ENCODE measurements at regions not wholly inside any gene's neighbourhood (a gene's known extent, or its start where the extent isn't known, plus 50 kb on each side); places are given as distances from the start of the nearest gene placed in this dataset.

DNA sequence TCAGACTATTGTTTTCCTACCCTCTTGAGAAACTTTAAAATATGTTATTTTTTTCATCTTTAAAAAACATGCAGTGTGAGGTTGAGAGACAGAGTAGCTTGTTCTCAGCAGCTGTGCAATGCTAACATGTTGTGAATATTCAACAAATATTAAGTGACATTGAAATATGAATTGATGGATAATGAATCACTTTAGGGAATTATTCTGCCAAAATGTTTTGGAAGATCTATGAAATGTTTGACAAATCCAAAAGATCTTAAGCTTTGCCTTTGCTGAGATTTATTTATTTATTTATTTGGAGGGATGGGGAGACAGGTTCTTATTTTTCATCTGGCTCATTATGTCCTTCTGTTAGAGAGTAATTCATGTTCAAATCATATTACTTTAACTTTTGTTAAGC lies 680.1 kb upstream of the CXADR start:
- FAIRE-seq (no peak), DNase-seq (ENCODE audit: insufficient read length) (no peak)
- TF ChIP-seq POLR2AphosphoS5 (IDR thresholded peaks at IDR 0.05; ENCODE audit: low read depth, low read length) (no peak), TAF1 (IDR thresholded peaks at IDR 0.05; ENCODE audit: borderline replicate concordance, low read depth, low read length) (no peak), POLR2A (IDR thresholded peaks at IDR 0.05; ENCODE audit: low read depth, low read length) (no peak)

DNA sequence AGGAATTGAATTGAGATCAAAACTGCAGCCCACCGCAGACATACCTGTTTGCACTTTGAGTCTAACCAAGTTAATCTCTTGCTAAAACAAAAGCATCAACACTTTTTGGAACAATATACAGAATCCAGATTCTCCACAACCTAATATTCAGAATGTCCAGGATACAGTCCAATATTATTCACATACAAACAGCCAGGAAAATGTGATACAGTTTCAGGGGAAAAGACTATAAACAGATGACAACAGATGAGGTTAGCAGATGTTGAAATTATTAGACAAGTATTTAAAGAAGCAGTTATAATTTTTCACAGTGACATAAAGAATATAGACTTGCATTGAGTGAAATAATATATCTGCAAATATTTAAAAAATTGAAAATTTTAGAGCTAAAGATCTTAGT lies 678.1 kb upstream of the CXADR start:
- FAIRE-seq = no peak
- TF ChIP-seq TAF1 (IDR thresholded peaks at IDR 0.05; ENCODE audit: borderline replicate concordance, low read depth, low read length) (no peak), POLR2AphosphoS5 (IDR thresholded peaks at IDR 0.05; ENCODE audit: low read depth, low read length) (no peak), POLR2A (IDR thresholded peaks at IDR 0.05; ENCODE audit: low read depth, low read length) (no peak)
- no peak for DNase-seq (ENCODE audit: insufficient read length)

DNA sequence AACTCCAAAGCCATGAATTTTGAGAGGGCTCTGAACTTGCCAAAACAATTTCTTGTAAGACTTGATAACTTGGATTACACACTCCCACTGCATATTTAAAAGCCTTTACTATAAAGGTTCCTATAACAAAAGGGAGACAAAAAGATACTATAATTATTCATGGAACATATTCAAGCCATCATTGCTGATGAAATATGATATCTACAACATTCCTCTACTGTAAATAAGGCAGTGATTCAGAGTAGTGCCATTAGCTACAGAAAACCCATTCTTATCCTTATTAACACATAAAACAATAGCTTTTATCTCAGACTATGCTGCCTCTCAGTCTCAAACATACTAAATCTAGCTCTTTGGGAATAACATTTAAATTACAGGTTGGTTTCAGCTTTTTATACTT lies 675.5 kb upstream of the CXADR start:
- no peak for FAIRE-seq
- DNase-seq (ENCODE audit: insufficient read length) = no peak
- TF ChIP-seq POLR2A (IDR thresholded peaks at IDR 0.05; ENCODE audit: low read depth, low read length) (no peak), TAF1 (IDR thresholded peaks at IDR 0.05; ENCODE audit: borderline replicate concordance, low read depth, low read length) (no peak), POLR2AphosphoS5 (IDR thresholded peaks at IDR 0.05; ENCODE audit: low read depth, low read length) (no peak)

DNA sequence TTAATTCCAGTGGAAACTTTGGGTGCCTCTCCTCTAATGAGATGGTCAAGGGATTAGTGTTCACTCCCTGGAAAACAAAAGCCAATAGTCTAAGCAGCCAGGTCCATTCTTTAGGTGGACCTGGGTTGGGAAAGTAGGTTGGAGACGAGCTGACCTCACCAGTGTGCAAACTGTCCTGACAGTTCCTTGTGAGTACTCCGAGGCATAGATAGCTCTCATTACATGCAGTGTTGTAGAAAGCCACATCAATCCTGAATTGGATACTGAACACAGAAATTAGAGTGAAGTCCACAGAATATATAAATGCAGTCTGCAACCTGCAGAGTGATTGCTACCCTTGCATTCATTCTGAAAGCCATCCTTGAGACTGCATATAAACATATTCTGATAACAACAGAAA lies 675.1 kb upstream of the CXADR start:
- FAIRE-seq (no peak), DNase-seq (ENCODE audit: insufficient read length) (no peak)
- TF ChIP-seq POLR2AphosphoS5 (IDR thresholded peaks at IDR 0.05; ENCODE audit: low read depth, low read length) (no peak), TAF1 (IDR thresholded peaks at IDR 0.05; ENCODE audit: borderline replicate concordance, low read depth, low read length) (no peak), POLR2A (IDR thresholded peaks at IDR 0.05; ENCODE audit: low read depth, low read length) (no peak)

DNA sequence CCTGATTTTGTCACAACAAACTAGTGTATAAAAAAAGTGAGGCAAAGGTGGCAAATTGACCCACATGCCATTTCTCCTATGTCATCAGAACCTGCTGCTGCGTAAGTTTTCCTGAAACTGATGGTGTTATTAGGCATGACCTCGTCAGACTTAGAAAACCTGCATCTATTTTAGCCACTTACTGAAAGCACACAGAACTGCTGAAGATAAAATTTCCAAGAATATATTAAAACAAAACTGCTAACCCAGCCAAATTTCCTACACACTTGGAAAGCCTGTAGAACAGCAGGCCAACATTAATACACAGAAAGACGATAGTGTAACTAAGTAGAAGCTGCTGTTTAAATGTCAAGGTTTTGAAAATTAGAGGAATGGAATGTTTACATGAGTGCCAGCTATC lies 674.5 kb upstream of the CXADR start:
- FAIRE-seq = no peak
- TF ChIP-seq POLR2AphosphoS5 (IDR thresholded peaks at IDR 0.05; ENCODE audit: low read depth, low read length) (no peak), POLR2A (IDR thresholded peaks at IDR 0.05; ENCODE audit: low read depth, low read length) (no peak), TAF1 (IDR thresholded peaks at IDR 0.05; ENCODE audit: borderline replicate concordance, low read depth, low read length) (no peak)
- no peak for DNase-seq (ENCODE audit: insufficient read length)

DNA sequence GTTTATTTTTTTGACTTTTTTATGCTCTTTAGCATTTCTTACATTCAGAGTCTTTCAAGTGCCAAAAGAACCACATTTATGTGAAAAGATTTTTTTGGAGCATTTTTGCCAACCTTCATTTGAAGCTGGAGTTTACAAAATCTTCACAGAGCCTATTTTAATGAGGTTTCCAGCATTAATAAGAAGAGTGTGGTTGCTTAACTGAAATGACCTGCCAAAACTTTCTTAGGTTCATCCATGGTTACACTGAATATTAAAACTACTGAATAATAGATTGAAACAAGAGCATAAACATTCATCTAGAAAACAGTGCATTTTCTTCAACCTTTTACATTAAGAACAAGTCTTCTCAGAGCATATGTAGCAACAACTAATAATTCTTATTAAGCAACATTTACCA lies 672.3 kb upstream of the CXADR start:
- no peak for DNase-seq (ENCODE audit: insufficient read length)
- no peak for FAIRE-seq
- TF ChIP-seq POLR2A (IDR thresholded peaks at IDR 0.05; ENCODE audit: low read depth, low read length) (no peak), TAF1 (IDR thresholded peaks at IDR 0.05; ENCODE audit: borderline replicate concordance, low read depth, low read length) (no peak), POLR2AphosphoS5 (IDR thresholded peaks at IDR 0.05; ENCODE audit: low read depth, low read length) (no peak)

DNA sequence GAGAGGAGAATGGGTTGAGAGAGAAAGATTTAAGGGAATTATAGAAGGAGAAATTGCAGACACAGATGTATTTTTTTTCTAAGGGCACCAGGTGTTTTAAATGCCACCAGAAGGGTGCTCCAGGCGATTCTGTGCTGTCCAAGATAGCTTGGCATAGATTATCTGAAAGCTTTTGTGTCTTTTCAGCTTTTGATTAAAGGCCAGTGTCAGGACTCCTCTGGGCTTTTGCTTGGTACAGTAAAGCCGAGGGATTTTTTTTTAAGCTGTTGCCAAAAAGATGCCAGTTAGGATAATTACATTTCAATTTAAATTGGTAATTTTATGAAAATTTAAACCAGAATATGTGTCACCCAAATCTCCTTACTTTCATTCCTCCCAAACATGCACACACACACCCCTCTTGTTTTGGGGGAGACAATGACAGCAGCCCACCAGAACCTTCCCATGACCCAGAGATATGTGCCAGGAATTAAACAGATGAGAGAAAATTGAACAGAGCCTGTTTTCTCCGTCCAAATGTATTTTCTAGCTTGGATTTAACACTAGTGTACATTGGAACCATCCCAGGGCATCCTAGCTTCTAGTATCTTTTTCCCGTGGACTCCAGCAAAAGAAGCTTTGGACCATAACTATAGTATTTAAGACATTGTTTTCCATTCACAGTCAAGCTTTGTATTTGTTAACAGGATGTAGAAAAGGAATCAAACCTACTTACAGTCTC lies 670.7 kb upstream of the CXADR start:
- FAIRE-seq = no peak
- DNase-seq (ENCODE audit: insufficient read length) = no peak
- TF ChIP-seq POLR2AphosphoS5 (IDR thresholded peaks at IDR 0.05; ENCODE audit: low read depth, low read length) (no peak), POLR2A (IDR thresholded peaks at IDR 0.05; ENCODE audit: low read depth, low read length) (no peak), TAF1 (IDR thresholded peaks at IDR 0.05; ENCODE audit: borderline replicate concordance, low read depth, low read length) (no peak)

DNA sequence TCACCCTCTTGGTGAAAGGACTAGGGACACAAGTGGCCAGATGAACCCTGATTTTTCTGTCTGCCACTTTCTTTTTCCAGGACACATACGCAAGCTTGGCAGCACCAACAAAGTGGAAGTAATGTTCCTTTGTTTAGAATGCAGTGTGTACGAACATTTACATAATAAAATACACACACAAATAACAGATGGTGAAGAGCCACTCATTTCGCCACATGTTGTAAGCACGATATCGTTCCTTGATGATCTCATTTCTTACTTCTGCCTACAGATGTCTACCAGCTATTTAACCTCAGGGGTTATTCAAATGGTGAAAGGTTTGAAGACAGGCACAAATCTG lies 670.2 kb upstream of the CXADR start:
- DNase-seq (ENCODE audit: insufficient read length) (no peak), FAIRE-seq (no peak)
- TF ChIP-seq POLR2A (IDR thresholded peaks at IDR 0.05; ENCODE audit: low read depth, low read length) (no peak), TAF1 (IDR thresholded peaks at IDR 0.05; ENCODE audit: borderline replicate concordance, low read depth, low read length) (no peak), POLR2AphosphoS5 (IDR thresholded peaks at IDR 0.05; ENCODE audit: low read depth, low read length) (no peak)

DNA sequence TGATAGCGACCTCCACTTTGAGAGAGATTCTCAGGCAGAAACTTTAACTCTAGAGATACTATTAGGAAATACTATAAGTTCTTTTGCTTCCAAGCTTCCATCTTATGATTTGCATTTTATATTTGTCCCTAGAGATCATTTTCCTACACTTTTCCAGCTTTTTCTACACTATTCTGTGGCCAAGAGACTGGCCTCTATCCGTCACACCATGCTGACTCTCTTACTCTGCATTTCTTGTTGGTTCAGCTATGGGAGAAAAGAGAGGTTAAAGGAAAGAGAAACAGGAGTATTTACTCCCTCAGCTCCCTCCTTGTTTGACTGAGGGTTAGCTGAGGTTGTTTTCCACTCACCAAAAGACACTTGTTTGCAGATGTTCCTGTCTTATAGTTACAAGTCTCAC lies 665.6 kb upstream of the CXADR start:
- DNase-seq (ENCODE audit: insufficient read length) (no peak), FAIRE-seq (no peak)
- no peak for TF ChIP-seq POLR2A (IDR thresholded peaks at IDR 0.05; ENCODE audit: low read depth, low read length)
- TF ChIP-seq TAF1 (IDR thresholded peaks at IDR 0.05; ENCODE audit: borderline replicate concordance, low read depth, low read length) = no peak
- no peak for TF ChIP-seq POLR2AphosphoS5 (IDR thresholded peaks at IDR 0.05; ENCODE audit: low read depth, low read length)

DNA sequence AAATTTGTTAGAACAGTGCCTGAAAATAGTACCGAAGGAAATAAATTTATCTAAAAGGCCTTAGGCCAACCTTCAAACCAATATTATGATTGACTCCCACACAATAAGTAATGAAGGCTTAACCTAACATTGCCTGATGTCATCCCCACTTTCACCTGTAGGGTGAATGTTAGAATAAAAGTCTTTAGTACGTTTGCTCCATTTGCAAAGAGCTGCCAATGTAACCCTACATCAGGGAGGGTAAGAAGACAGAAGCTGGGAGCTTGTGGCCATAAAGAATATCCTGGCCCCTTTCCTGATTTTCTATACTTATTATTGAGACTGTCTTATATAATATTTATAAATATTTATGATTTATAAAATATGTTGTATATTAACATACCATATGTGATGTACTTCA lies 661.8 kb upstream of the CXADR start:
- no peak for TF ChIP-seq POLR2AphosphoS5 (IDR thresholded peaks at IDR 0.05; ENCODE audit: low read depth, low read length)
- TF ChIP-seq TAF1 (IDR thresholded peaks at IDR 0.05; ENCODE audit: borderline replicate concordance, low read depth, low read length) = no peak
- no peak for TF ChIP-seq POLR2A (IDR thresholded peaks at IDR 0.05; ENCODE audit: low read depth, low read length)
- DNase-seq (ENCODE audit: insufficient read length) = no peak
- no peak for FAIRE-seq

DNA sequence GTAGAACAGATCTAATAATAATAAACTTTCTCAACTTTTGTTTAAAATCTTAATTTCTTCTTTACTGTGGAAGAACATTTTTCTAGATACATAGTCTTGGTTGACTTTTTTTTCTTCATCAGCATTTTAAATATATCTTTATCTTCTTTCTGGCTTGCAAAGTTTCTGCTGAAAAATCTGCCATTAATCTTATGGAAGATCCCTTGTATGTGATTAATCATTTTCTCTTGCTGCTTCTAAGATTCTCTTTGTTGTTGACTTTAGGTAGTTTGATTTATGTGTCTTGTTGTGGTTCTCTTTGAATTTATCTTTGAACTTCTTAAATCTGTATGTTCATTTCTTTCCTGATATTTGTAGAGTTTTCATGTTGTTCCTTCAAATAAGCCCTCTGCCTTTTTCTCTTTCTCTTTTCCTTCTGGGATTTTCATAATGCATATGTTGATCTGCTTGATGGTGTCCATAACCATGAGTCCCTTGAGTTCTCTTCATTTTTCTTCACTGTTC lies 657.6 kb upstream of the CXADR start:
- FAIRE-seq (no peak), DNase-seq (ENCODE audit: insufficient read length) (no peak)
- TF ChIP-seq POLR2A (IDR thresholded peaks at IDR 0.05; ENCODE audit: low read depth, low read length) (no peak), POLR2AphosphoS5 (IDR thresholded peaks at IDR 0.05; ENCODE audit: low read depth, low read length) (no peak), TAF1 (IDR thresholded peaks at IDR 0.05; ENCODE audit: borderline replicate concordance, low read depth, low read length) (no peak)

DNA sequence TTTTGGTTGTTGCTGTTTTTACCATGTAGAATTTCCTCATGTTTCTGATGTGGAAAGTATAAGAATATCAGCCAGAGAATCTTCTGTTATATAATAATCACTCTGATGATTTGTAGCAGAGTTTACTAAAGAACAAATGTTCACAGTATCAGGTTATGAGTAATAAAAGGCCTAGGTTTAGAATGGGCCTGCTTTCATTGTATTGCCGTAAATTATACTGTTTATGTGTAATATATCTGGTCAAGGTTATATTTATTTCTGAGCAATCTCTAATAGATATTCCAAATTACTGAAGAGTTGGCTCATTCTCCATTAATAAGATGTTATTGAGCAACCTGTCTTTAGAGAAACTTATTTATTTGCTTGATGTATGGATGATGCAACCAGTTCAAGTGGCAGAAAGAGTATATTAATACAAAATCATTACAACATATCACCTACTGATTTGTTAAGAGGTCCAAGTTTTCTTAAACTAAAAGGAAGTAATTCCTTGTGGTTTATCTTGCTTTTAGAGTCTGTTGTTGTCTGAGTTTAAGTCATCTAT lies 649.4 kb upstream of the CXADR start:
- DNase-seq (ENCODE audit: insufficient read length) (no peak), FAIRE-seq (no peak)
- TF ChIP-seq POLR2AphosphoS5 (IDR thresholded peaks at IDR 0.05; ENCODE audit: low read depth, low read length) (no peak), POLR2A (IDR thresholded peaks at IDR 0.05; ENCODE audit: low read depth, low read length) (no peak), TAF1 (IDR thresholded peaks at IDR 0.05; ENCODE audit: borderline replicate concordance, low read depth, low read length) (no peak)

All from GM12892 (cell line).